HG03354 (cell line): ENCODE measurements at regions not wholly inside any gene's neighbourhood (a gene's known extent, or its start where the extent isn't known, plus 50 kb on each side); places are given as distances from the start of the nearest gene placed in this dataset.

Experiments
- ATAC-seq: cut with Tn5 transposase; IDR thresholded peaks from one replicate; pipeline ENCODE4 v1.9.1; 2021; ENCODE audit warnings: mild to moderate bottlenecking; ENCODE audit not compliant: unreplicated experiment, poor library complexity, severe bottlenecking

GRCh38 chr15:70417535-70417934 is 319.8 kb upstream of the TLE3 start:
- ATAC-seq, result no peak

- no peak for ATAC-seq
These were observed 319.1 kb upstream of the TLE3 start for GRCh38 chr15:70416829-70417228.

- no peak for ATAC-seq
These were observed 317.7 kb upstream of the TLE3 start for GRCh38 chr15:70415398-70415797.

- ATAC-seq, result no peak
These were observed 316.9 kb upstream of the TLE3 start for GRCh38 chr15:70414626-70415025.

GRCh38 chr15:70412794-70413193 is 315.1 kb upstream of the TLE3 start:
- no peak for ATAC-seq

GRCh38 chr15:70411143-70411863 is 313.6 kb upstream of the TLE3 start:
- ATAC-seq, result no peak

GRCh38 chr15:70410371-70410985 is 312.8 kb upstream of the TLE3 start:
- no peak for ATAC-seq

GRCh38 chr15:70409388-70409787 is 311.7 kb upstream of the TLE3 start:
- ATAC-seq, result no peak

GRCh38 chr15:70407955-70408354 is 310.2 kb upstream of the TLE3 start:
- ATAC-seq, result no peak

- no peak for ATAC-seq
These were observed 309.6 kb upstream of the TLE3 start for GRCh38 chr15:70407336-70407670.

- no peak for ATAC-seq
These were observed 309.1 kb upstream of the TLE3 start for GRCh38 chr15:70406617-70407335.

GRCh38 chr15:70401709-70402108 is 304.0 kb upstream of the TLE3 start:
- no peak for ATAC-seq

- no peak for ATAC-seq
These were observed 303.2 kb upstream of the TLE3 start for GRCh38 chr15:70400766-70401541.

- ATAC-seq, result no peak
These were observed 301.5 kb upstream of the TLE3 start for GRCh38 chr15:70399204-70399603.

- no peak for ATAC-seq
These were observed 301.0 kb upstream of the TLE3 start for GRCh38 chr15:70398694-70399093.

GRCh38 chr15:70396807-70397206 is 299.1 kb upstream of the TLE3 start:
- no peak for ATAC-seq

- no peak for ATAC-seq
These were observed 297.4 kb upstream of the TLE3 start for GRCh38 chr15:70395164-70395563.

GRCh38 chr15:70390723-70391122 is 293.0 kb upstream of the TLE3 start:
- ATAC-seq, result no peak

GRCh38 chr15:70387993-70388392 is 290.3 kb upstream of the TLE3 start:
- ATAC-seq, result no peak

- ATAC-seq, result no peak
These were observed 289.4 kb upstream of the TLE3 start for GRCh38 chr15:70387081-70387480.
